CD4-positive, alpha-beta memory T cell (primary cell): ENCODE measurements at regions not wholly inside any gene's neighbourhood (a gene's known extent, or its start where the extent isn't known, plus 50 kb on each side); places are given as distances from the start of the nearest gene placed in this dataset.
"Not testable (repeated sequence)": the region's sequence is repeated elsewhere in the genome, so short reads cannot be mapped to it uniquely, and the experiment has no call there.

Experiments used
- CTCF ChIA-PET: fragments of 350-600 bp; sonication (Branson Sonifier 250); formaldehyde crosslinking; loops from one replicate; lab custom pipeline; 2021; ENCODE audit warnings: inconsistent platforms; ENCODE audit not compliant: partially characterized antibody; lab: Charles Lee
- POLR2A ChIA-PET: fragments of 350-600 bp; sonication (Branson Sonifier 250); formaldehyde crosslinking; loops from one replicate; lab custom pipeline; 2021; ENCODE audit not compliant: partially characterized antibody; lab: Charles Lee
- DNase-seq, 5 donors: peaks; one replicate each; pipeline versions ENCODE4 v3.0.0 to v3.0.0-alpha.2; 2020 to 2022; ENCODE audit warnings: mixed read lengths in 1 of 5
- H3K27ac ChIP-seq: one replicate; pipeline ENCODE4 v1.7.0; 2013; ENCODE audit warnings: low read depth, low read length
- H3K27me3 ChIP-seq: 2 replicates; pipeline ENCODE4 v1.7.0; 2013; ENCODE audit warnings: mild to moderate bottlenecking, low read length, moderate library complexity; ENCODE audit not compliant: insufficient read depth
- H3K36me3 ChIP-seq: 2 replicates; pipeline ENCODE4 v1.7.0; 2013; ENCODE audit warnings: mild to moderate bottlenecking, low read length, moderate library complexity; ENCODE audit not compliant: insufficient read depth
- H3K4me1 ChIP-seq: 2 replicates; pipeline ENCODE4 v1.7.0; 2013; ENCODE audit warnings: mild to moderate bottlenecking, low read length, moderate library complexity; ENCODE audit not compliant: insufficient read depth
- H3K4me3 ChIP-seq, 2 donors: one replicate each; pipeline ENCODE4 v1.7.0; 2013; ENCODE audit warnings: low read length in 2 of 2, mild to moderate bottlenecking in 1 of 2
- H3K9me3 ChIP-seq, 2 donors: one replicate each; pipeline ENCODE4 v1.7.0; 2013; ENCODE audit warnings: low read length in 2 of 2, control low read depth in 1 of 2; ENCODE audit not compliant: control insufficient read depth in 1 of 2
- H3K27ac Mint-ChIP-seq, 7 donors: one replicate each; pipeline ENCODE4 v1.8.0; 2020 to 2021; ENCODE audit warnings: mixed read lengths in 7 of 7, mild to moderate bottlenecking in 6 of 7, inconsistent platforms in 3 of 7, moderate library complexity in 3 of 7
- H3K27me3 Mint-ChIP-seq, 2 donors: one replicate each; pipeline ENCODE4 v1.8.0; 2020 to 2021; ENCODE audit warnings: mixed read lengths in 2 of 2
- H3K36me3 Mint-ChIP-seq, 2 donors: one replicate each; pipeline ENCODE4 v1.8.0; 2020 to 2021; ENCODE audit warnings: mixed read lengths in 2 of 2, inconsistent platforms in 1 of 2, mild to moderate bottlenecking in 1 of 2
- H3K4me1 Mint-ChIP-seq, 4 donors: one replicate each; pipeline ENCODE4 v1.8.0; 2020 to 2021; ENCODE audit warnings: mixed read lengths in 4 of 4, mild to moderate bottlenecking in 1 of 4
- H3K4me3 Mint-ChIP-seq, 8 donors: one replicate each; pipeline ENCODE4 v1.8.0; 2020 to 2021; ENCODE audit warnings: mixed read lengths in 8 of 8, mild to moderate bottlenecking in 7 of 8, moderate library complexity in 6 of 8, inconsistent platforms in 3 of 8
- H3K9me3 Mint-ChIP-seq, 8 donors: one replicate each; pipeline ENCODE4 v1.8.0; 2020 to 2021; ENCODE audit warnings: mixed read lengths in 8 of 8, mild to moderate bottlenecking in 5 of 8, inconsistent platforms in 3 of 8, moderate library complexity in 1 of 8
- intact Hi-C: fragments of 100-400 bp; cut with micrococcal nuclease; formaldehyde crosslinking; loops from one replicate; pipeline ENCODE4 v1.15.1; 2023

DNA sequence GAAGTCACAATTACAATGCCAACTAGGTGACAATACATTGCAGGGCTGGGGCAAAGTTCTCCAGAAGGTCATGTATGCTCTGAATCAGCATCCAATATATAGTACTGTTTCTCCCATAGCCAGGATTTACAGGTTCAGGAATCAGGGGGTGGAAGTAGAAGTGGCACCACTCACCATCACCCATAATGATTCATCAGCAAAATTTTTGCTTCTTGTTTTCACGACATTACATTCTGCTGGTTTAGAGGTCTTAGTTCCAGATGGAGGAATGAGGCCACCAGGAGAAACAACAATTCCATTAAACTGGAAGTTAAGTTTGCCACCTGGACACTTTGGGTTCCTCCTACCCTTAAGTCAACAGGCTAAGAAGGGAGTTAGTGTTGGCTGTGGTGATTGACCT lies 505.9 kb downstream of the SLC6A15 start:
- H3K27ac Mint-ChIP-seq, H3K4me1 ChIP-seq, H3K4me3 Mint-ChIP-seq, H3K36me3 Mint-ChIP-seq, H3K9me3 ChIP-seq, H3K36me3 ChIP-seq, CTCF ChIA-PET, H3K27ac ChIP-seq, H3K27me3 ChIP-seq, intact Hi-C loops, POLR2A ChIA-PET, H3K9me3 Mint-ChIP-seq, DNase-seq, H3K4me3 ChIP-seq, H3K27me3 Mint-ChIP-seq, H3K4me1 Mint-ChIP-seq: not testable (repeated sequence)

- POLR2A ChIA-PET: no interaction called here
- no peaks in the 10 kb centered on the region for H3K36me3 Mint-ChIP-seq
- no peak for DNase-seq
- Histone ChIP-seq H3K36me3 (no peaks in the 10 kb centered on the region), H3K27me3 (no peaks in the 10 kb centered on the region), H3K9me3 (no peaks in the 10 kb centered on the region), H3K4me1 (no peaks in the 10 kb centered on the region), H3K4me3 (no peak overlapping the region), H3K27ac (no peak overlapping the region)
- H3K9me3 Mint-ChIP-seq: peaks cover 0 to 6% (median 0%) of the 10 kb centered on the region in 8 donors
- H3K27me3 Mint-ChIP-seq: no peaks in the 10 kb centered on the region
- intact Hi-C loops: no loop called here
- H3K4me1 Mint-ChIP-seq: no peaks in the 10 kb centered on the region
- CTCF ChIA-PET: no interaction called here
- no peak overlapping the region for H3K27ac Mint-ChIP-seq
- no peak overlapping the region for H3K4me3 Mint-ChIP-seq
Observed at GRCh38 chr12:84397846-84398245, 514.8 kb downstream of the SLC6A15 start.

DNA sequence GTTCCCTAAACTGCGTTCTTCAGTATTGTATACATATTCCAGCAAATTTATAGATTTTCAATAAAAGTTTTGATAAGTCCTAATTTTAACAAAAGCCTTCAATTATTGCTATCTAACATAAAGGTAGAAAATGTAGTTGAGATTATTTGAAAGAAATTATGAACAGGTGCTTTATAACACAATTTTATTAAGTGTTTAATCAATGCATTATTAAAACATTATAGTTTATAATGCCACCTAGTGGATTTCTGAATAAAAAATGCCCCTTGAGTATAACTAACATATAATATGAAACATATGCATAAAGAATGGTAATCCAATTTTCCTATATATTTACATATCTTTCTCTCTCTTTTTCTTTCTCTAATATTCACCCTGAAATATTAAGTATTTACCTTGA lies 515.3 kb downstream of the SLC6A15 start:
- ChIA-PET CTCF (interaction anchor here (1.1 kb wide), 1 partner anchor 1711 kb away, joined by 3 read pairs; no protein-coding TSS in a partner anchor), POLR2A (no interaction called here)
- H3K9me3 Mint-ChIP-seq: peaks cover 0 to 6% (median 0%) of the 10 kb centered on the region in 8 donors
- intact Hi-C loops: no loop called here
- no peaks in the 10 kb centered on the region for H3K4me1 Mint-ChIP-seq
- Histone ChIP-seq H3K4me3 (no peak overlapping the region), H3K36me3 (no peaks in the 10 kb centered on the region), H3K4me1 (no peaks in the 10 kb centered on the region), H3K27ac (no peak overlapping the region), H3K9me3 (no peaks in the 10 kb centered on the region), H3K27me3 (no peaks in the 10 kb centered on the region)
- H3K27ac Mint-ChIP-seq: no peak overlapping the region
- H3K36me3 Mint-ChIP-seq: no peaks in the 10 kb centered on the region
- no peaks in the 10 kb centered on the region for H3K27me3 Mint-ChIP-seq
- H3K4me3 Mint-ChIP-seq: no peak overlapping the region
- DNase-seq: no peak

- H3K9me3 ChIP-seq, H3K36me3 ChIP-seq, POLR2A ChIA-PET, H3K4me3 Mint-ChIP-seq, H3K36me3 Mint-ChIP-seq, H3K27ac ChIP-seq, DNase-seq, H3K27ac Mint-ChIP-seq, H3K27me3 Mint-ChIP-seq, H3K4me1 Mint-ChIP-seq, H3K27me3 ChIP-seq, H3K4me3 ChIP-seq, intact Hi-C loops, CTCF ChIA-PET, H3K4me1 ChIP-seq: not testable (repeated sequence)
- peaks cover 0 to 12% (median 2%) of the 10 kb centered on the region in 8 donors for H3K9me3 Mint-ChIP-seq
Observed at GRCh38 chr12:84391176-84391575, 521.4 kb downstream of the SLC6A15 start.

GRCh38 chr12:84384384-84384783 lies 528.2 kb downstream of the SLC6A15 start:
- no peaks in the 10 kb centered on the region for H3K36me3 ChIP-seq
- H3K27me3 ChIP-seq: no peaks in the 10 kb centered on the region
- DNase-seq: no peak
- H3K4me3 ChIP-seq: no peak overlapping the region
- no peaks in the 10 kb centered on the region for H3K9me3 ChIP-seq
- POLR2A ChIA-PET: no interaction called here
- H3K4me3 Mint-ChIP-seq: no peak overlapping the region
- H3K36me3 Mint-ChIP-seq: no peaks in the 10 kb centered on the region
- H3K4me1 ChIP-seq: no peaks in the 10 kb centered on the region
- intact Hi-C loops: no loop called here
- no peak overlapping the region for H3K27ac Mint-ChIP-seq
- CTCF ChIA-PET: no interaction called here
- H3K27ac ChIP-seq: no peak overlapping the region
- no peaks in the 10 kb centered on the region for H3K27me3 Mint-ChIP-seq
- no peaks in the 10 kb centered on the region for H3K4me1 Mint-ChIP-seq
- peaks cover 0 to 8% (median 4%) of the 10 kb centered on the region in 8 donors for H3K9me3 Mint-ChIP-seq

GRCh38 chr12:84382486-84382885 lies 530.1 kb downstream of the SLC6A15 start:
- H3K27ac Mint-ChIP-seq, H3K36me3 ChIP-seq, H3K4me1 Mint-ChIP-seq, H3K4me3 Mint-ChIP-seq, H3K4me3 ChIP-seq, H3K9me3 ChIP-seq, H3K4me1 ChIP-seq, H3K36me3 Mint-ChIP-seq, DNase-seq, CTCF ChIA-PET, H3K9me3 Mint-ChIP-seq, intact Hi-C loops, H3K27me3 Mint-ChIP-seq, POLR2A ChIA-PET, H3K27ac ChIP-seq, H3K27me3 ChIP-seq: not testable (repeated sequence)

- no peaks in the 10 kb centered on the region for H3K27me3 Mint-ChIP-seq
- no peaks in the 10 kb centered on the region for H3K36me3 Mint-ChIP-seq
- H3K9me3 Mint-ChIP-seq: peaks cover 0 to 4% (median 0%) of the 10 kb centered on the region in 8 donors
- H3K27me3 ChIP-seq: no peaks in the 10 kb centered on the region
- no peak overlapping the region for H3K27ac ChIP-seq
- H3K27ac Mint-ChIP-seq: no peak overlapping the region
- intact Hi-C loops: no loop called here
- H3K4me1 Mint-ChIP-seq: no peaks in the 10 kb centered on the region
- no peaks in the 10 kb centered on the region for H3K4me1 ChIP-seq
- no peak overlapping the region for H3K4me3 Mint-ChIP-seq
- POLR2A ChIA-PET: no interaction called here
- H3K9me3 ChIP-seq: no peaks in the 10 kb centered on the region
- no peak for DNase-seq
- H3K4me3 ChIP-seq: no peak overlapping the region
- H3K36me3 ChIP-seq: no peaks in the 10 kb centered on the region
- CTCF ChIA-PET: no interaction called here
Observed at GRCh38 chr12:84376320-84376719, 536.3 kb downstream of the SLC6A15 start.
